Colonic mucosa (tissue), 4 donors: ENCODE measurements at regions not wholly inside any gene's neighbourhood (a gene's known extent, or its start where the extent isn't known, plus 50 kb on each side); places are given as distances from the start of the nearest gene placed in this dataset.
"Not testable (repeated sequence)": the region's sequence is repeated elsewhere in the genome, so short reads cannot be mapped to it uniquely, and the experiment has no call there.

ENCODE experiments used
- DNase-seq: peaks from one replicate; pipeline ENCODE4 v3.0.0-alpha.2; 2020
- H3K27ac ChIP-seq: fragments of 200-600 bp; one replicate; pipeline ENCODE4 v1.8.0; 2021
- H3K27me3 ChIP-seq: fragments of 200-600 bp; one replicate; pipeline ENCODE4 v1.8.0; 2021
- H3K36me3 ChIP-seq: fragments of 200-600 bp; one replicate; pipeline ENCODE4 v1.8.0; 2021
- H3K4me1 ChIP-seq: fragments of 200-600 bp; one replicate; pipeline ENCODE4 v1.8.0; 2021; ENCODE audit warnings: mild to moderate bottlenecking
- H3K4me3 ChIP-seq: fragments of 200-600 bp; one replicate; pipeline ENCODE4 v1.8.0; 2021
- H3K9ac ChIP-seq, 2 donors: one replicate each; pipeline ENCODE4 v1.7.0; 2013; ENCODE audit warnings: control low read depth in 2 of 2, low read depth in 2 of 2, low read length in 2 of 2
- H3K9me3 ChIP-seq: fragments of 200-600 bp; one replicate; pipeline ENCODE4 v1.8.0; 2021
- intact Hi-C: fragments of 100-400 bp; cut with DNase I; formaldehyde crosslinking; loops from one replicate; pipeline ENCODE4 v1.14.1; 2022
- TF ChIP-seq, protein P1 (sequence below): fragments of 200-600 bp; IDR thresholded peaks from one replicate; pipeline ENCODE4 v1.8.0; 2022; ENCODE audit warnings: antibody characterized with exemption, mild to moderate bottlenecking
- donor health status: healthy.
- donor health status: DM: no; HTN: no; CAD: no.
- donor health status: DM: no; HTN: no; CAD: no.

GRCh38 chr20:22851679-22852346, 183.3 kb upstream of the SSTR4 start:
- DNase-seq, H3K4me3 ChIP-seq, H3K4me1 ChIP-seq, H3K9ac ChIP-seq, H3K27ac ChIP-seq, H3K9me3 ChIP-seq, H3K27me3 ChIP-seq, H3K36me3 ChIP-seq, intact Hi-C loops: not testable (repeated sequence)
- TF ChIP-seq, protein P1, sequence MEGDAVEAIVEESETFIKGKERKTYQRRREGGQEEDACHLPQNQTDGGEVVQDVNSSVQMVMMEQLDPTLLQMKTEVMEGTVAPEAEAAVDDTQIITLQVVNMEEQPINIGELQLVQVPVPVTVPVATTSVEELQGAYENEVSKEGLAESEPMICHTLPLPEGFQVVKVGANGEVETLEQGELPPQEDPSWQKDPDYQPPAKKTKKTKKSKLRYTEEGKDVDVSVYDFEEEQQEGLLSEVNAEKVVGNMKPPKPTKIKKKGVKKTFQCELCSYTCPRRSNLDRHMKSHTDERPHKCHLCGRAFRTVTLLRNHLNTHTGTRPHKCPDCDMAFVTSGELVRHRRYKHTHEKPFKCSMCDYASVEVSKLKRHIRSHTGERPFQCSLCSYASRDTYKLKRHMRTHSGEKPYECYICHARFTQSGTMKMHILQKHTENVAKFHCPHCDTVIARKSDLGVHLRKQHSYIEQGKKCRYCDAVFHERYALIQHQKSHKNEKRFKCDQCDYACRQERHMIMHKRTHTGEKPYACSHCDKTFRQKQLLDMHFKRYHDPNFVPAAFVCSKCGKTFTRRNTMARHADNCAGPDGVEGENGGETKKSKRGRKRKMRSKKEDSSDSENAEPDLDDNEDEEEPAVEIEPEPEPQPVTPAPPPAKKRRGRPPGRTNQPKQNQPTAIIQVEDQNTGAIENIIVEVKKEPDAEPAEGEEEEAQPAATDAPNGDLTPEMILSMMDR, result peak; percentile 63

- no peak overlapping the region for H3K27ac ChIP-seq
Observed at GRCh38 chr20:22861231-22861980, 173.7 kb upstream of the SSTR4 start.

DNA sequence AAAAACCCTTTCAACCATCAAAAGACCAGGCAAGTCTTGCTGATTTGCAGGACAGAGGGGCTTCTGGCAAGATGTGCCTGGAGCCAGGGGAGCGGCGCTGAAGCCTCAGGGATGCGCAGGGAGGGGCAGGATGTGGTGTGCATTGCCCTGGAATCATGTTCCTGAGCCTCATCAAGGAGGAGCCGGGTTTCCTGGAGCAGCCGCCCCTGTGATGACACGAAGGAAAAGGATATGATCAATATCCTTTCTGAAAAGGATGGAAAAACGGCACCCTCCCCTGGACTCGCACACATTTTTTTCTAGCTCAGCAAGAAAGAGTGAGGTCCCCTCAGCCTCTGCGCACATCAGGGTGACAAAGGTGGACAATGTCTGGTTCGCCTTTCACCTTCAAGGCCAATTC, 173.1 kb upstream of the SSTR4 start:
- Histone ChIP-seq H3K9me3 (no peaks in the 10 kb centered on the region), H3K27me3 (no peaks in the 10 kb centered on the region), H3K9ac (no peak overlapping the region), H3K36me3 (no peaks in the 10 kb centered on the region), H3K4me3 (no peak overlapping the region), H3K27ac (no peak overlapping the region), H3K4me1 (no peaks in the 10 kb centered on the region)
- intact Hi-C loops, result no loop called here
- no peak for DNase-seq
- TF ChIP-seq, protein P1, result no peak

More at GRCh38 chr20:22861231-22861980, 173.7 kb upstream of the SSTR4 start:
- Histone ChIP-seq H3K4me3 (no peak overlapping the region), H3K9me3 (no peaks in the 10 kb centered on the region), H3K36me3 (no peaks in the 10 kb centered on the region), H3K27me3 (no peaks in the 10 kb centered on the region), H3K4me1 (no peaks in the 10 kb centered on the region), H3K9ac (no peak overlapping the region)
- intact Hi-C loops, result no loop called here
- no peak for DNase-seq
- TF ChIP-seq, protein P1, result no peak

DNA sequence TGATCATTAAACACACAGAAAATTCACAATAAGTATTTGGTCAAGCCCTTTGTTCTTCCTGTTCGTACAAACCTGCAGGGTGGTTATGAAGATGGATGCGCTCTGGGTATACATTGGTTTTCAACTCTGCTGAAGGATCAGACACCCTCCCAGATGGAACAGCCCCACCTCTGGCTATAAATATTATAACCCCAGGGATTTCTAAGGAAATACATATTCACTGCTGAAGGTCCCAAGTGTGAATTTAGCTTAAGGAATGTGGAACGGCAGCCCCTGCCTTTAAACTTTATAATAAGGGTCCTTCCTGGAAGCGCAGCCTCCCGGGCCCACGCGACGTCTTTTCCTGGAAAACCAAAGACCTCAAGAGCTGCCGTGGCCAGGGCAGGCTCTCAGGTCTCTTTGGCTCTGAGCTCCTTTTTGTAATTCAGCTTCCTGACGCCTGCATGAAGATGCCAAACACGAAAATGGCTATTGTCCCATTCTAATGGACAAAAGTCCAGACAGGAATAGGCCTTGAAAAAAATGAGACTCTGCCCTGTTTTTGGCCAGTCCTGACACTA, 172.4 kb upstream of the SSTR4 start:
- H3K36me3 ChIP-seq, result no peaks in the 10 kb centered on the region
- H3K9me3 ChIP-seq, result no peaks in the 10 kb centered on the region
- intact Hi-C loops, result no loop called here
- no peaks in the 10 kb centered on the region for H3K4me1 ChIP-seq
- TF ChIP-seq, protein P1, result no peak
- no peak overlapping the region for H3K4me3 ChIP-seq
- H3K27me3 ChIP-seq, result no peaks in the 10 kb centered on the region
- DNase-seq, result no peak
- H3K9ac ChIP-seq, result no peak overlapping the region
- no peak overlapping the region for H3K27ac ChIP-seq

- intact Hi-C loops, result no loop called here
- TF ChIP-seq, protein P1, result no peak
- Histone ChIP-seq H3K4me3 (no peak overlapping the region), H3K27me3 (no peaks in the 10 kb centered on the region), H3K9ac (no peak overlapping the region), H3K36me3 (no peaks in the 10 kb centered on the region), H3K4me1 (no peaks in the 10 kb centered on the region), H3K27ac (no peak overlapping the region), H3K9me3 (no peaks in the 10 kb centered on the region)
- no peak for DNase-seq
Observed at GRCh38 chr20:22863826-22864225, 171.3 kb upstream of the SSTR4 start.
